Dedifferentiated amniotic fluid mesenchymal stem cell (primary cell): ENCODE measurements at regions not wholly inside any gene's neighbourhood (a gene's known extent, or its start where the extent isn't known, plus 50 kb on each side); places are given as distances from the start of the nearest gene placed in this dataset.

ENCODE experiments used
- DNase-seq: peaks from one replicate; pipeline ENCODE4 v3.0.0-alpha.2; 2016; ENCODE audit errors: extremely low spot score

- DNase-seq: no peak
Measured at GRCh38 chr3:154582501-154582900, 152.5 kb upstream of the GPR149 start.

DNA sequence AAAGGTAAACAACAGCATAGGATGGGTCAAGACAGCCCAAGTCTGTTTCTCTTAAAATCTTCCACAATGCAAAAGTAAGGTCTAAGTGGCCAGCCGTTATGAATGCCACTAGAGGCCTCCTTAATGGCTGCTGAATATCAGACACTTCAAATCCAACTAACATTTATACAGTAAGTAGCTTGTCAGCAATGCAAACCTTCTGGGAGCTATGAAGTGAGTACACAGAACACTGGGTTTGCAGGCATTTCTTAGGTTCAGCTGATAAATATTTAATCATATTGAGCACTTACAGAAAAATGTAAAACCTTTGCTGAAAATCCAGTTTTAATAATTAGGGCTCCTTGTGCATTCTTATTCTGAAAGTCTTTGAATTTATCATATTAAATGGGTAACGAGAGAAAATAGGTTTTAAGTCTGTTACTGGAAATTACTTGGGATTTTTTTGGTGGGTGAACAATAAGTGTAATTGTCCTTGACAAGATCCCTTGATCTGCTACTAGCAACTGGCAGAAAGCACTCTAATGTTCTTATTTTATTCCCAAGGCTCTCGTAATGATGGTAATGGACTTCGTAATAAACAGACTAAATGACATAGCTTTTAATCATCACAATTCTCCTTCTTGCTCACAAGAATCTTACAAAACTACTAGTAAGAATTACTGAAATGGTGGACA lies 141.7 kb upstream of the GPR149 start:
- DNase-seq: no peak

- DNase-seq: no peak
Measured at GRCh38 chr3:154568064-154568463, 138.1 kb upstream of the GPR149 start.

- no peak for DNase-seq
Measured at GRCh38 chr3:154559623-154560022, 129.6 kb upstream of the GPR149 start.

DNA sequence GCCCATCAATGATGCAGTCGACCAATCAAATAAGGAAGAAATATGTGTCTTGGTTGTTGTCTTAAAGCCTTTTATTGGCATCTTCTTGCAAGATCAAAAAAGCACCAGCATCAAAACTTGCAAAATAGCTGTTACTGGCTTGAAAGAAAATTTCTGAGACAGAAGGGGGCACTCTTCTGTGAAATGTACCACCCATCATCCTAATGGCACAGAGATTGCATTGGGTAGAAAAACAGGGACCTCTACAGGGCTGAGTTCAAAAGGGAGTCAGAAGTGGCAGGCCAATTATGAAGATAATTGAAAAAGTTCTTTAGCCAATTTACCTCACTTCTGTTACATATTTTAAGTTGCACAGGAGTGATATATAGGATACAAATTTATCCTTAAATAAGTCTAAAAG lies 122.3 kb upstream of the GPR149 start:
- no peak for DNase-seq

GRCh38 chr3:154549391-154549790 lies 119.4 kb upstream of the GPR149 start:
- DNase-seq: no peak

- no peak for DNase-seq
Measured at GRCh38 chr3:154548341-154548740, 118.4 kb upstream of the GPR149 start.

- DNase-seq: no peak
Measured at GRCh38 chr3:154542837-154543236, 112.8 kb upstream of the GPR149 start.

DNA sequence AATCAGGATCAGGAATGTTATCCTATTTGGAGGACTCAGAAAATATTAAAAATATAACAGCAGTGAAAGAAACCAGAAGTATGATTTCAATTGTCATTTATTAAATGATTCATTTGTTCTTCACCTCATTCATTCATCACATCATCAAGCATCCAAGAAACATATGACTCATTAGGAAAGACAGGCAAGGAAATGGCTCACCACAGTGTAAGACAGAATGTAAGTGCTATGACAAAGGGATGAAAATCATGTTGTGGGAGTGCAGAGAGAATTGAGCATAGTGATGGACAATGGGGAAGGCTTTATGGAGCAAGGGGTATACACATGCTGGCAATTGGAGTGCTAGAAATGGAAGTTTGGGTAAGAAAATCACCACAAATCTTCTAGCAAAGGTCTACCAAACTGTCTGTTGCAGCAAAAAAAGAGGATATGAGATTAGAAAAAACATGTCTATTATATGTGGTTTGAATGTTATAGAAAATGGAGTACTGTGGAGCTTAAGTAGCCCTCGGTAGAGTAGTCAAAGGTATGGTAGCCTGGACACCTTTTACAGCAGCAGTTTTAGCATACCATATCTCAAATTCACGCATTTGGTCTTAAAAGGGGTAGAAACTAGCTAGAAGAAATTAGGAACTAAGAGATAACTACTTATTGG lies 111.1 kb upstream of the GPR149 start:
- no peak for DNase-seq

DNA sequence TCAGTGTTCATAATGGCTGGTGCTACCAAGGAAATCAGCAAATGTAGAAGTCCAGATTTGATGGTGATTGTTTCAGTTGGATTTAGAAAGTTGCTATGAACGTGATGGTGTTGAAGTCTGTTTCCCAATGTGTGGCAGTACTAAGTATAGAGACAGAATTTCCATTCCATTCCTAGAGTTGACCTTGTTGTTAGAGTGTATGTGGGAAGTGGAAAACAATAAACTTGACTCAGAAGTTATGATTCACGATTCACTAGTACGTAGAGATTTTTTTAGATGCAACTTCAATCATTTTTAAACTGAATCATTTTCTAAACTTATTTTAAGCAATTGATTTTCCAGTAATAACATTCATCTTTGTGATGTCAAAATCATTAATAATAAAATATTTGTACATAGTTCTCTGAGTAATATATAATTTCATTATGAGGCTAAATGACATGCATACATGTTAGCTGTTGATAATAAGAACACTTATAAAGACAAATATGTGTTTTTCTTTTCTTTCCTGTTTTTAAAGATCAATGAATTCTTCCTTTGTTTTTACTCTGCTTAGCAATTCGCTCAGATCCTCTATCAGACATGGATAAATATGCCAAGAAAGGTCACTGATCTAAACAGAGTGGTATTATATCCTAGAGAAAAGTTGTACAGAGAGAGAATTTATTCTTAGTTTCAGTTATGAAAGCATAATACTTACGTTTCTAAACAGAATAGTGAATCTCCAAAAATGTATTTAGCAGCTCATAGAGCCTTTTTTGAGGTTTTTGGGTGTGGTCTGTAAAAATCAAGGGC lies 108.8 kb upstream of the GPR149 start:
- no peak for DNase-seq

DNA sequence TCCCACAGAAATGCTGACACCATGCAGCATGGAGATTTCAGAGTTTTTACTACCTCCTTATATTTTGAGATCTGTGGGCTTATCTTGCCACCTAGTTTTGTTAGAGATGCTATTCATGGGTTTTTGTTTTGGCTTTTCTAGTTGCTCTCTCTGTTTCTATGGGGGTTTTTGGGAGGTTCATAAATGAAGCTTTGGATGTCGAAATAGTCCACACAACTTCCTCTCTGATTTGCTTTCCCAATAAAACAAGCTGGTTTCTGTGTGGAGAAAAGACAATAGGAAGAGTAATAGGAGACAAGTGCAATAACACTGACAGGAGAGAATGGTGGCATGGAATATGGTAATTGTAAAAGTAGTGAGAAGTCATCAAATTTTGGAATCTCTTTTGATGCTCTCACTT lies 106.8 kb upstream of the GPR149 start:
- DNase-seq: no peak

GRCh38 chr3:154522036-154522602 lies 92.1 kb upstream of the GPR149 start:
- no peak for DNase-seq

- DNase-seq: no peak
Measured at GRCh38 chr3:154517404-154517803, 87.4 kb upstream of the GPR149 start.

- DNase-seq: no peak
Measured at GRCh38 chr3:154515921-154516320, 85.9 kb upstream of the GPR149 start.

DNA sequence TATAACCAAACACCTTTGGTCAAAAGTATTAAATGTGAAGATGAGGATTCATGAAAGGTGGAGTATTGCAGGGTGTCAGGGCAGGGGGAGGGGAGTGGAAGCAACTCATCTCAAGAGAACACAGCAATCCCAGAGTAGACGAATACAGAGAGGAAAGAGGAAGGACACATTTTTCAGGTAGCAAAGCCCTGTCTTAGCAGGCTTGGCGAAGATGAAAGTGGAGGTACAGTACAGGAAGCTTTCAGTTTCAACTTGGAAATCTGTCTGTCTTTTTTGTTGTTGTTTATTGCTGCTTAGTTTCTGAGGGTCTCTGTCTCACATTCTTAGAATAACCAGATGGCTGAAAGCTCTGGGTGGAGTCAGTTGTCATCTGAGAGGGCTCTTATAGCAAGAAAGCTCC lies 80.8 kb upstream of the GPR149 start:
- no peak for DNase-seq

DNA sequence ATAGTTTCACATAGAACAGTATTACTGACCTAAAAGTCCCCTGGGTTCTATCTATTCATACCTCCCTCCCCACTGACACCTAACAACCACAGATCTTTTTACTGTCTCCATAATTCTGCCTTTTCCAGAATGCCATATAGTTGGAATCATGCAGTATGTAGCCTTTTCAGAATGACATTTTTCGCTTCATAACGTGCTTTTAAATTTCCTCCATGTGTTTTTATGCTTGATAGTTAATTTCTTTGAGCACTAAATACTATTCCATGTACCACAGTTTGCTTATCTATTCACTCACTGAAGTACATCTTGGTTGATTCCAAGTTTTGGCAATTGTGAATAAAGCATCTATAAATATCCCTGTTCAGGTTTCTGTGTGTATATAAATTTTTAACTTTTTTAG lies 77.7 kb upstream of the GPR149 start:
- DNase-seq: no peak

GRCh38 chr3:154496978-154497377 lies 67.0 kb upstream of the GPR149 start:
- no peak for DNase-seq

DNA sequence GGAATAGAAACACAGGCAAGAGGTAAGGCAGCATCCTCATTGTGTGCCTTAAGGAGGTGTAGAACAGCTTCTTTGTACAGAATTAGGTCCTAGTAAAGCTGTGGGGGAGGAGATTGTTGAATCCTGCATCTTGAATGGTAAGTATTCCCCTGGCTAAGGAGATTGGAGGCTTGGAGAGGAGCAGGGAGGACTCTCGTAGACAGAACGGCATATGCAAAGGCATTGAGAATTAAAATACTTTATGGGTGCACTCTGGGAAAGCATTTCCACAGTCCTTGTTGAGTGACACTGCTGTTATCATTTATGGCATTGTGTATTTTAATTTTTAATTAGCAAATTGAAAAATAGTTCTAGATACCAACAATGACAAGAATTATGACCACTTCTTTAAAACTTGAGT lies 66.5 kb upstream of the GPR149 start:
- DNase-seq: no peak

- no peak for DNase-seq
Measured at GRCh38 chr3:154486949-154487348, 57.0 kb upstream of the GPR149 start.

DNA sequence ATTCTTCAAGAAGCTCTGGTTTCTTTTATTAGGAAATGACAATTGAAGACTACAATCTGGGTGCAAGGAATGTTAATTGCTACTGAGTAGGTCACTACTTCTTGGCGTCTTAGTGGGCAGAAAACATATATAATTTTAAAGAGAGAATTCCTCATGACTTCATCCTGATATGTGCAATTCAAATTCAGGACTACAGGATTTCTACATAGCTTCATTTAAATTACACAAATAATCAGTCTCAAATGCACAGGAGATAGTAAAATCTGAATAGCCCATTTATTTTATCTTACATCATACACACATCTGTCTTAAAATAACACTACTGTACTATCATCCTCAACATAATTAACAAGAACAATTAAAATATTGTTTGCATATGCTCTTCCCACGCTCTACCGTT lies 52.5 kb upstream of the GPR149 start:
- no peak for DNase-seq

DNA sequence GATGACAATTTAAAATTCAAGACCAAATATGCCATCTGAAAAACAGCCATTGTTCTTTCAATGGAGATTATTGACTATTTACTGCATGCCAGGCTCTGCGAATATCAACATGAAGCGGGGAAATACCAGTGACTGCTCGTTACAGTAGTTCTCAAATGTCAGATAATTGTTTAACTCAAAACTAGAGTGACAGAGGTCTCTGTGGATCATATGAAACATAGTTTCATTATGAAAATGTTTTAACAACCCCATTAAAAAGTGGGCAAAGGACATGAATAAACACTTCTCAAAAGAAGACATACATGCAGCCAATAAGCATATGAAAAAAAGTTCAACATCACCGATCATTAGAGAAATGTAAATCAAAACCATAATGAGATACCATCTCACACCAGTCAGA lies 50.0 kb upstream of the GPR149 start:
- DNase-seq: no peak
